KMS-11 (cell line): ENCODE measurements at regions not wholly inside any gene's neighbourhood (a gene's known extent, or its start where the extent isn't known, plus 50 kb on each side); places are given as distances from the start of the nearest gene placed in this dataset.

Experiments
- H2AFZ ChIP-seq: fragments of 200-600 bp; sonication (generic); 2 replicates; pipeline ENCODE4 v1.6.1; 2016; ENCODE audit warnings: antibody characterized with exemption, mixed run types, low read depth
- H3K27ac ChIP-seq: fragments of 200-600 bp; sonication (generic); 2 replicates; pipeline ENCODE4 v1.6.1; 2016; ENCODE audit warnings: mild to moderate bottlenecking, mixed run types
- H3K27me3 ChIP-seq: fragments of 200-600 bp; sonication (generic); 2 replicates; pipeline ENCODE4 v1.6.1; 2017; ENCODE audit warnings: mild to moderate bottlenecking, low read depth, mixed run types, moderate library complexity; ENCODE audit not compliant: insufficient read depth
- H3K36me3 ChIP-seq: fragments of 200-600 bp; sonication (generic); 2 replicates; pipeline ENCODE4 v1.6.1; 2017; ENCODE audit warnings: mild to moderate bottlenecking, mixed run types; ENCODE audit not compliant: insufficient read depth
- H3K4me1 ChIP-seq: fragments of 200-600 bp; sonication (generic); 2 replicates; pipeline ENCODE4 v1.6.1; 2016; ENCODE audit warnings: mild to moderate bottlenecking, low read depth, mixed run types; ENCODE audit not compliant: poor library complexity, severe bottlenecking
- H3K4me2 ChIP-seq: fragments of 200-600 bp; sonication (generic); 2 replicates; pipeline ENCODE4 v1.7.0; 2016; ENCODE audit warnings: mild to moderate bottlenecking, mixed run types
- H3K4me3 ChIP-seq: fragments of 200-600 bp; sonication (generic); IDR thresholded peaks from 2 replicates; pipeline ENCODE4 v1.6.1; 2017; ENCODE audit warnings: low read depth, low read length, mixed read lengths; ENCODE audit not compliant: insufficient read depth
- H3K79me2 ChIP-seq: fragments of 200-600 bp; sonication (generic); 2 replicates; pipeline ENCODE4 v1.6.1; 2016; ENCODE audit warnings: low read depth, mixed run types; ENCODE audit not compliant: insufficient read depth
- H3K9ac ChIP-seq: fragments of 200-600 bp; sonication (generic); 2 replicates; pipeline ENCODE4 v1.6.1; 2016; ENCODE audit warnings: mild to moderate bottlenecking, mixed run types
- H4K20me1 ChIP-seq: fragments of 200-600 bp; sonication (generic); 2 replicates; pipeline ENCODE4 v1.6.1; 2016; ENCODE audit warnings: mild to moderate bottlenecking, mixed run types; ENCODE audit not compliant: insufficient read depth
- TF ChIP-seq, protein P1 (sequence below): fragments of 200-600 bp; sonication (generic); conservative IDR thresholded peaks from 2 replicates; pipeline ENCODE4 v1.6.1; 2017; ENCODE audit warnings: low read depth, mild to moderate bottlenecking, antibody characterized with exemption, low read length, moderate library complexity, mixed read lengths

DNA sequence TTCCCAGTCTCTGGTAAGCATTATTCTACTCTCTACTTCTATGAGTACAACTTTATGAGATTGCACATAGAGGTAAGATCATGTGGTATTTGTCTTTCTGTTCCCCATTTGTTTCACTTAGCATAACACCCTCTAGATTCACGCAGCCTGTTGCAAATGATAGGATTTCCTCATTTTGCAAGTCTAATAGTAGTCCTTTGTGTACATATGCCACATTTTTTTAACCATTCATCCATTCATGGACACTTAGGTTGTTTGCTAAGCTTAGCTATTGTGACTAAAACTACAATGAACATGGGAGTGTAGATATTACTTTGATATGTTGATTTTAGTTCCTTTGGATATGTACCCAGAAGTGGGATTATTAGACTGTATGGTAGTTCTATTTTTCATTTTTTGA, 717.9 kb upstream of the ALCAM start:
- no peak overlapping the region for H3K4me3 ChIP-seq
- no peak overlapping the region for H3K9ac ChIP-seq
- TF ChIP-seq, protein P1, sequence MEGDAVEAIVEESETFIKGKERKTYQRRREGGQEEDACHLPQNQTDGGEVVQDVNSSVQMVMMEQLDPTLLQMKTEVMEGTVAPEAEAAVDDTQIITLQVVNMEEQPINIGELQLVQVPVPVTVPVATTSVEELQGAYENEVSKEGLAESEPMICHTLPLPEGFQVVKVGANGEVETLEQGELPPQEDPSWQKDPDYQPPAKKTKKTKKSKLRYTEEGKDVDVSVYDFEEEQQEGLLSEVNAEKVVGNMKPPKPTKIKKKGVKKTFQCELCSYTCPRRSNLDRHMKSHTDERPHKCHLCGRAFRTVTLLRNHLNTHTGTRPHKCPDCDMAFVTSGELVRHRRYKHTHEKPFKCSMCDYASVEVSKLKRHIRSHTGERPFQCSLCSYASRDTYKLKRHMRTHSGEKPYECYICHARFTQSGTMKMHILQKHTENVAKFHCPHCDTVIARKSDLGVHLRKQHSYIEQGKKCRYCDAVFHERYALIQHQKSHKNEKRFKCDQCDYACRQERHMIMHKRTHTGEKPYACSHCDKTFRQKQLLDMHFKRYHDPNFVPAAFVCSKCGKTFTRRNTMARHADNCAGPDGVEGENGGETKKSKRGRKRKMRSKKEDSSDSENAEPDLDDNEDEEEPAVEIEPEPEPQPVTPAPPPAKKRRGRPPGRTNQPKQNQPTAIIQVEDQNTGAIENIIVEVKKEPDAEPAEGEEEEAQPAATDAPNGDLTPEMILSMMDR = no peak
- no peaks in the 10 kb centered on the region for H3K36me3 ChIP-seq
- H3K27me3 ChIP-seq = no peaks in the 10 kb centered on the region
- no peaks in the 10 kb centered on the region for H3K79me2 ChIP-seq
- no peaks in the 10 kb centered on the region for H3K4me1 ChIP-seq
- no peaks in the 10 kb centered on the region for H4K20me1 ChIP-seq
- no peak overlapping the region for H3K4me2 ChIP-seq
- H3K27ac ChIP-seq = no peak overlapping the region
- no peak overlapping the region for H2AFZ ChIP-seq

DNA sequence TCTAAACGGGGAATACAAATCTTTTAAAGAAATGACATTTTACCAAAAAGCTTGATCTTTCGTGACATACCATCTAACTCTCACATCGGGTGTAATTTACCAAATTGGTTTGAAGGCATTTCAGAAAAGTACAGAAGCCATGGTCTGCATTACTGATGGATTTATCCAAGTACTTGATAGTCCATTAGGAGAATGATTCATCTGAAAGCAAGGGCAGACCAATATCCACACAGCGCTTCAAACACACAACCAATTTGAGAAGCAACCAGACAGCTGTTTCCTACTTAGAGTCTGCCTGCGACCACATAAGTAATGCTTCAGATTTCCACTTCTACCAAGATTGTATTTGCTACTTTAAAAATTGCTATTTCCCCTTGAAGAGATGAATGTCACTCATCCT, 697.6 kb upstream of the ALCAM start:
- no peaks in the 10 kb centered on the region for H3K79me2 ChIP-seq
- H3K4me3 ChIP-seq = no peak overlapping the region
- no peak overlapping the region for H3K27ac ChIP-seq
- H3K36me3 ChIP-seq = no peaks in the 10 kb centered on the region
- no peak overlapping the region for H3K9ac ChIP-seq
- no peaks in the 10 kb centered on the region for H4K20me1 ChIP-seq
- H2AFZ ChIP-seq = no peak overlapping the region
- H3K27me3 ChIP-seq = no peaks in the 10 kb centered on the region
- no peaks in the 10 kb centered on the region for H3K4me1 ChIP-seq
- H3K4me2 ChIP-seq = no peak overlapping the region
- TF ChIP-seq, protein P1 = no peak

DNA sequence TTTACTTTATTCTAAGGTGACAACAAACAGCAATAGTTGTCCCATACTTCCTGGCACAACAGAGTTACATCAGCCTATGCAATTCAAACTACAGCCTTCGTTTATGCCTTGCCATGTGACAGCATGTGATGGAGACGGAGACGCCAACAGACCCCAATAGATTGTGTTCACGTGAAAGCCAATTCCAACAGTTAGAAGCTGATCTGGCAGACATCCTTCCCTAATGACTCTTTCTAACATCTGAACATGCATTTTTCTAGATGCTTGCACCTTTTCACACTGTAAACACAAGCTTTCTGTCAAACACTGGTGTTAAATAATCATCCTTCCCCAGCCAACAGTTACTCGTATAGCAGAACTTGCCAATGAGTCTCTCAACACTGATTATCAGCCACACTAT, 694.4 kb upstream of the ALCAM start:
- H3K4me2 ChIP-seq = no peak overlapping the region
- H3K79me2 ChIP-seq = no peaks in the 10 kb centered on the region
- no peaks in the 10 kb centered on the region for H4K20me1 ChIP-seq
- no peak overlapping the region for H3K9ac ChIP-seq
- H3K36me3 ChIP-seq = no peaks in the 10 kb centered on the region
- no peak overlapping the region for H3K4me3 ChIP-seq
- no peaks in the 10 kb centered on the region for H3K27me3 ChIP-seq
- H3K27ac ChIP-seq = no peak overlapping the region
- TF ChIP-seq, protein P1 = no peak
- H3K4me1 ChIP-seq = no peaks in the 10 kb centered on the region
- no peak overlapping the region for H2AFZ ChIP-seq

GRCh38 chr3:104673981-104674380, 692.7 kb upstream of the ALCAM start:
- Histone ChIP-seq H3K79me2 (no peaks in the 10 kb centered on the region), H2AFZ (no peak overlapping the region), H3K27me3 (no peaks in the 10 kb centered on the region), H3K36me3 (no peaks in the 10 kb centered on the region), H3K27ac (no peak overlapping the region), H3K9ac (no peak overlapping the region), H3K4me2 (no peak overlapping the region), H3K4me3 (no peak overlapping the region), H3K4me1 (no peaks in the 10 kb centered on the region), H4K20me1 (no peaks in the 10 kb centered on the region)
- TF ChIP-seq, protein P1 = no peak

- H3K4me2 ChIP-seq = no peak overlapping the region
- no peak overlapping the region for H3K9ac ChIP-seq
- H3K4me1 ChIP-seq = no peaks in the 10 kb centered on the region
- H3K27ac ChIP-seq = no peak overlapping the region
- H3K36me3 ChIP-seq = no peaks in the 10 kb centered on the region
- H2AFZ ChIP-seq = no peak overlapping the region
- TF ChIP-seq, protein P1 = no peak
- H3K4me3 ChIP-seq = no peak overlapping the region
- H4K20me1 ChIP-seq = no peaks in the 10 kb centered on the region
- no peaks in the 10 kb centered on the region for H3K27me3 ChIP-seq
- H3K79me2 ChIP-seq = no peaks in the 10 kb centered on the region
Measured at GRCh38 chr3:104676241-104676640, 690.5 kb upstream of the ALCAM start.
